ENCODE measurements at regions not wholly inside any gene's neighbourhood (a gene's known extent, or its start where the extent isn't known, plus 50 kb on each side); places are given as distances from the start of the nearest gene placed in this dataset.

GRCh38 chrX:131918839-131919238, 104.3 kb upstream of the STK26 start:
- TF ChIP-seq CTCF (IDR thresholded peaks at IDR 0.05; ENCODE audit: extremely low read depth in 1 of 2, insufficient read depth in 1 of 2, low read depth in 1 of 2, low read length in 2 of 2) (no peak), FOS (IDR thresholded peaks at IDR 0.05; ENCODE audit: borderline replicate concordance, insufficient read depth, low read length) (no peak), EZH2 (IDR thresholded peaks at IDR 0.05; ENCODE audit: borderline replicate concordance, low read depth, low read length, severe bottlenecking) (no peak)

All from endothelial cell of umbilical vein (primary cell).